ENCODE measurements at regions not wholly inside any gene's neighbourhood (a gene's known extent, or its start where the extent isn't known, plus 50 kb on each side); places are given as distances from the start of the nearest gene placed in this dataset.

DNA sequence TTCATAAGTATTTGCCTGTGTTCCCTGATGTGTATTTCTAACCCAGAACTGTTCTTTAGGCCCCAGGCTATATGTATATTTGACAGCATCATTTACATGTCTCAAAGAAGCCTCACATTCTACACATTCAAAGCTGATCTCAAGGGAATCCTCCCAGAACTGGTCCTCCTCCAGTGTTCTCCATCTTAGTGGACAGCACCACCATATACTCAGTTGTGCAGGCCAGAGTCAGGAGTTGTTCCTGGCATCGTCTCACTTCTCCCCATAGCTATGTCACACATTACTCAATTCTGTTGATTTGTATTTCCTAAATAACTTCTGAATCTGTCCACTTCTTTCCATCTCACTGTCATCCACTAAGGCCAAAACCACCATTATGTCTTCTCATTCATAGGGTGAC is 82.8 kb upstream of the TRPC3 start:
- TF ChIP-seq, protein P1, sequence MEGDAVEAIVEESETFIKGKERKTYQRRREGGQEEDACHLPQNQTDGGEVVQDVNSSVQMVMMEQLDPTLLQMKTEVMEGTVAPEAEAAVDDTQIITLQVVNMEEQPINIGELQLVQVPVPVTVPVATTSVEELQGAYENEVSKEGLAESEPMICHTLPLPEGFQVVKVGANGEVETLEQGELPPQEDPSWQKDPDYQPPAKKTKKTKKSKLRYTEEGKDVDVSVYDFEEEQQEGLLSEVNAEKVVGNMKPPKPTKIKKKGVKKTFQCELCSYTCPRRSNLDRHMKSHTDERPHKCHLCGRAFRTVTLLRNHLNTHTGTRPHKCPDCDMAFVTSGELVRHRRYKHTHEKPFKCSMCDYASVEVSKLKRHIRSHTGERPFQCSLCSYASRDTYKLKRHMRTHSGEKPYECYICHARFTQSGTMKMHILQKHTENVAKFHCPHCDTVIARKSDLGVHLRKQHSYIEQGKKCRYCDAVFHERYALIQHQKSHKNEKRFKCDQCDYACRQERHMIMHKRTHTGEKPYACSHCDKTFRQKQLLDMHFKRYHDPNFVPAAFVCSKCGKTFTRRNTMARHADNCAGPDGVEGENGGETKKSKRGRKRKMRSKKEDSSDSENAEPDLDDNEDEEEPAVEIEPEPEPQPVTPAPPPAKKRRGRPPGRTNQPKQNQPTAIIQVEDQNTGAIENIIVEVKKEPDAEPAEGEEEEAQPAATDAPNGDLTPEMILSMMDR (IDR thresholded peaks at IDR 0.05), result no peak
- TF ChIP-seq POLR2A (IDR thresholded peaks at IDR 0.05), result no peak
